GM18508 (cell line): ENCODE measurements at regions not wholly inside any gene's neighbourhood (a gene's known extent, or its start where the extent isn't known, plus 50 kb on each side); places are given as distances from the start of the nearest gene placed in this dataset.

ENCODE experiments used
- ATAC-seq: cut with Tn5 transposase; IDR thresholded peaks from one replicate; pipeline ENCODE4 v1.9.1; 2021; ENCODE audit warnings: moderate number of reproducible peaks; ENCODE audit not compliant: insufficient read depth, unreplicated experiment

GRCh38 chr11:22138264-22138663 lies 54.6 kb upstream of the ANO5 start:
- no peak for ATAC-seq
